ENCODE measurements at regions not wholly inside any gene's neighbourhood (a gene's known extent, or its start where the extent isn't known, plus 50 kb on each side); places are given as distances from the start of the nearest gene placed in this dataset.
A peak's percentile ranks its signal among the peaks of the same experiment; 100 is the strongest.

DNA sequence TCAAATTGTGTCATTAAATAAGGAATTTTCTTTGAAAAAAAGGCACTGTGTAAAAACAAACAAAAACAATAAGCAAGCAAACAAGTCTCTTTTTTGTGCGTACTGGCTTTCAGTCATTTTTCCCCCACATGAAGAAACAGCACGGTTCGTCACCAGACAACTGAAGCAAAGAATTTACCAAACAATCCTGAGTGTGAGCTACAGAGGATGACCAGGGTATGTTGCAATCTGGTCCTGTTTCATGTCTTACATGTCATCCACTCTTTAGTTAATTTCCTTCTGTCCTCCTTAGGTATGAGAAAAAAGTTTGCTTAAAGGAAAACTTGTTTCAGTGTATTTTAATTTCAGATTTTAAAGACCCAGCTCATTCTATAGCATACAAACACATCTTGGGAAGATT lies 1080.7 kb upstream of the NUDT12 start:
- H3K9me3 Mint-ChIP-seq (ENCODE audit: unreplicated experiment): no peaks in the 10 kb centered on the region
- TF ChIP-seq, protein P1, sequence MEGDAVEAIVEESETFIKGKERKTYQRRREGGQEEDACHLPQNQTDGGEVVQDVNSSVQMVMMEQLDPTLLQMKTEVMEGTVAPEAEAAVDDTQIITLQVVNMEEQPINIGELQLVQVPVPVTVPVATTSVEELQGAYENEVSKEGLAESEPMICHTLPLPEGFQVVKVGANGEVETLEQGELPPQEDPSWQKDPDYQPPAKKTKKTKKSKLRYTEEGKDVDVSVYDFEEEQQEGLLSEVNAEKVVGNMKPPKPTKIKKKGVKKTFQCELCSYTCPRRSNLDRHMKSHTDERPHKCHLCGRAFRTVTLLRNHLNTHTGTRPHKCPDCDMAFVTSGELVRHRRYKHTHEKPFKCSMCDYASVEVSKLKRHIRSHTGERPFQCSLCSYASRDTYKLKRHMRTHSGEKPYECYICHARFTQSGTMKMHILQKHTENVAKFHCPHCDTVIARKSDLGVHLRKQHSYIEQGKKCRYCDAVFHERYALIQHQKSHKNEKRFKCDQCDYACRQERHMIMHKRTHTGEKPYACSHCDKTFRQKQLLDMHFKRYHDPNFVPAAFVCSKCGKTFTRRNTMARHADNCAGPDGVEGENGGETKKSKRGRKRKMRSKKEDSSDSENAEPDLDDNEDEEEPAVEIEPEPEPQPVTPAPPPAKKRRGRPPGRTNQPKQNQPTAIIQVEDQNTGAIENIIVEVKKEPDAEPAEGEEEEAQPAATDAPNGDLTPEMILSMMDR (IDR thresholded peaks at IDR 0.05; ENCODE audit: unreplicated experiment): no peak
- no peak overlapping the region for H3K27ac Mint-ChIP-seq (ENCODE audit: low read depth, unreplicated experiment)
- H3K4me1 Mint-ChIP-seq (ENCODE audit: insufficient read depth, unreplicated experiment): no peaks in the 10 kb centered on the region
- CTCF ChIA-PET: interaction anchor here (1.0 to 1.3 kb wide), 2 partner anchors 9 to 19 kb away, joined by 3 to 4 read pairs; no protein-coding TSS in a partner anchor
- intact Hi-C loops (cut with micrococcal nuclease): no loop called here
- BruUV-seq (replicated peaks): no TSS peak
- H3K36me3 Mint-ChIP-seq (ENCODE audit: insufficient read depth, unreplicated experiment): no peaks in the 10 kb centered on the region
- H3K4me3 Mint-ChIP-seq (ENCODE audit: unreplicated experiment): no peak overlapping the region
- POLR2A ChIA-PET: interaction anchor here (0.7 to 1.0 kb wide), 2 partner anchors 8 to 13 kb away, joined by 3 to 4 read pairs; no protein-coding TSS in a partner anchor
- H3K27me3 Mint-ChIP-seq (ENCODE audit: insufficient read depth, unreplicated experiment): no peaks in the 10 kb centered on the region
- peak; percentile 21 for DNase-seq (ENCODE audit: unreplicated experiment)

DNA sequence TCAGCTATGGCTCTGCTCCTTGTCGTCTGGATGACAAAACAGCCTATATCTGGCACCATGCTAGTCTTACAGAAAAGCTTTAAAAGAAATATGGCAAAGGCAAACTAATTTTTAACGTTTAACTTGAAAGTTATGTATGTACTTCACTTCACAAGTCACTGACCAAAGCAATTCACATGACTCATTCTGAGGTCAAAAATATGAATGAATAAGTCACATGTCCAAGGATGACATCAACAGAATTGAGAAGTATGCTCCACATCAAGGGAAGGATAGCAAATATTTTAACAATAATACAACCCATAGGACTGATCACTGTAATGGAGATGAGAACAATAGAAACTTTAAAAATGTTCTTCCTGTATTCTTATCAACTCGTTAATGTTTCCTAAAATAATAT lies 1072.6 kb upstream of the NUDT12 start:
- H3K4me1 Mint-ChIP-seq (ENCODE audit: insufficient read depth, unreplicated experiment): peaks cover 5% of the 10 kb centered on the region
- H3K9me3 Mint-ChIP-seq (ENCODE audit: unreplicated experiment): peaks cover 4% of the 10 kb centered on the region
- intact Hi-C loops (cut with micrococcal nuclease): no loop called here
- BruUV-seq (replicated peaks): no TSS peak
- H3K36me3 Mint-ChIP-seq (ENCODE audit: insufficient read depth, unreplicated experiment): no peaks in the 10 kb centered on the region
- H3K27me3 Mint-ChIP-seq (ENCODE audit: insufficient read depth, unreplicated experiment): no peaks in the 10 kb centered on the region
- H3K4me3 Mint-ChIP-seq (ENCODE audit: unreplicated experiment): no peak overlapping the region
- no peak overlapping the region for H3K27ac Mint-ChIP-seq (ENCODE audit: low read depth, unreplicated experiment)
- TF ChIP-seq, protein P1 (IDR thresholded peaks at IDR 0.05; ENCODE audit: unreplicated experiment): no peak
- POLR2A ChIA-PET: interaction anchor here (1.1 kb wide), 1 partner anchor 8 kb away, joined by 3 read pairs; no protein-coding TSS in a partner anchor
- DNase-seq (ENCODE audit: unreplicated experiment): no peak
- CTCF ChIA-PET: interaction anchor here (0.7 kb wide), 1 partner anchor 76 kb away, joined by 3 read pairs; no protein-coding TSS in a partner anchor

DNA sequence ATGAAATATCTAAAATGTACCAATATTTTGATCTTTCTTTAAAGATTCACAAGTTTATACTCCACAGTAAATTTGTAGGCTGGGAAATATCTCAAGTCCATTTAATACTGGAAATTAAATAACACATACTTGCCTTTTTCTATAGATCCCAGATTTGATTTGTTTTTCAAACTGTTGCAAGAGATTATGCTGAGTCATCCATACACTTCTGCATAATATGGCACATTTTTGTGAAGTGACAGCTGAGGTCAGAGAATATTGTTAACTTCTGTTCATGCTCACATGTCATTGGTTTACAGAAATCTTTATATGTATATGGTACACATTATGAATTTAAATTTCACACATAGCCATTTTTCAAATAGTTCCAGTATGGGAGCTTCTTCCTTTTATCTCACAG lies 1066.3 kb upstream of the NUDT12 start:
- POLR2A ChIA-PET: no interaction called here
- Mint-ChIP-seq H3K4me1 (ENCODE audit: insufficient read depth, unreplicated experiment) (no peaks in the 10 kb centered on the region), H3K27me3 (ENCODE audit: insufficient read depth, unreplicated experiment) (no peaks in the 10 kb centered on the region), H3K4me3 (ENCODE audit: unreplicated experiment) (no peak overlapping the region), H3K9me3 (ENCODE audit: unreplicated experiment) (no peaks in the 10 kb centered on the region), H3K27ac (ENCODE audit: low read depth, unreplicated experiment) (no peak overlapping the region), H3K36me3 (ENCODE audit: insufficient read depth, unreplicated experiment) (no peaks in the 10 kb centered on the region)
- intact Hi-C loops (cut with micrococcal nuclease): no loop called here
- CTCF ChIA-PET: no interaction called here
- TF ChIP-seq, protein P1 (IDR thresholded peaks at IDR 0.05; ENCODE audit: unreplicated experiment): no peak
- no TSS peak for BruUV-seq (replicated peaks)
- DNase-seq (ENCODE audit: unreplicated experiment): peak; percentile 11

- TF ChIP-seq, protein P1 (IDR thresholded peaks at IDR 0.05; ENCODE audit: unreplicated experiment): no peak
- Mint-ChIP-seq H3K36me3 (ENCODE audit: insufficient read depth, unreplicated experiment) (no peaks in the 10 kb centered on the region), H3K27me3 (ENCODE audit: insufficient read depth, unreplicated experiment) (no peaks in the 10 kb centered on the region), H3K4me3 (ENCODE audit: unreplicated experiment) (no peak overlapping the region), H3K4me1 (ENCODE audit: insufficient read depth, unreplicated experiment) (no peaks in the 10 kb centered on the region), H3K9me3 (ENCODE audit: unreplicated experiment) (no peaks in the 10 kb centered on the region), H3K27ac (ENCODE audit: low read depth, unreplicated experiment) (no peak overlapping the region)
- DNase-seq (ENCODE audit: unreplicated experiment): no peak
- ChIA-PET POLR2A (interaction anchor here (1.0 kb wide), 1 partner anchor 9 kb away, joined by 5 read pairs; no protein-coding TSS in a partner anchor), CTCF (no interaction called here)
- BruUV-seq (replicated peaks): no TSS peak
- intact Hi-C loops (cut with micrococcal nuclease): no loop called here
Measured at GRCh38 chr5:104626122-104626521, 1063.5 kb upstream of the NUDT12 start.

Measured in MCF 10A (cell line).